CD4-positive, CD25-positive, alpha-beta regulatory T cell (primary cell): ENCODE measurements at regions not wholly inside any gene's neighbourhood (a gene's known extent, or its start where the extent isn't known, plus 50 kb on each side); places are given as distances from the start of the nearest gene placed in this dataset.

Experiments used
- ATAC-seq, 2 donors: fragments of 150-1000 bp; cut with Tn5 transposase; one replicate each; pipeline ENCODE4 v1.10.0; 2021; ENCODE audit warnings: low read depth in 2 of 2, moderate number of reproducible peaks in 2 of 2, moderate library complexity in 1 of 2
- DNase-seq, 3 donors: peaks; one replicate each; pipeline versions ENCODE4 v3.0.0 to v3.0.0-alpha.2; 2012 to 2022; ENCODE audit warnings: mixed read lengths in 1 of 3
- H3K27ac ChIP-seq: one replicate; pipeline ENCODE4 v1.7.0; 2013; ENCODE audit warnings: mild to moderate bottlenecking, low read length; ENCODE audit not compliant: insufficient read depth, poor library complexity, severe bottlenecking
- H3K27me3 ChIP-seq: one replicate; pipeline ENCODE4 v1.7.0; 2013; ENCODE audit warnings: low read length; ENCODE audit not compliant: control insufficient read depth, insufficient read depth
- H3K36me3 ChIP-seq: one replicate; pipeline ENCODE4 v1.7.0; 2013; ENCODE audit warnings: mild to moderate bottlenecking, low read length, moderate library complexity; ENCODE audit not compliant: control insufficient read depth, insufficient read depth
- H3K4me1 ChIP-seq: 2 replicates; pipeline ENCODE4 v1.7.0; 2013; ENCODE audit warnings: mild to moderate bottlenecking, low read length; ENCODE audit not compliant: insufficient read depth, control insufficient read depth, poor library complexity, severe bottlenecking
- H3K4me3 ChIP-seq: one replicate; pipeline ENCODE4 v1.7.0; 2013; ENCODE audit warnings: low read depth, mild to moderate bottlenecking, low read length, moderate library complexity
- H3K9me3 ChIP-seq, 2 experiments: 1 replicate in 1 of 2; 2 replicates in 1 of 2; pipeline ENCODE4 v1.7.0; 2013; ENCODE audit warnings: low read length in 2 of 2, mild to moderate bottlenecking in 1 of 2, moderate library complexity in 1 of 2; ENCODE audit not compliant: control insufficient read depth in 2 of 2
- H3K27ac Mint-ChIP-seq, 3 donors: one replicate each; pipeline ENCODE4 v1.8.0; 2020 to 2022; ENCODE audit warnings: mild to moderate bottlenecking in 3 of 3, mixed read lengths in 3 of 3, moderate library complexity in 2 of 3
- H3K27me3 Mint-ChIP-seq: one replicate; pipeline ENCODE4 v1.8.0; 2022; ENCODE audit warnings: mild to moderate bottlenecking, mixed read lengths
- H3K36me3 Mint-ChIP-seq: one replicate; pipeline ENCODE4 v1.8.0; 2020; ENCODE audit warnings: mixed read lengths
- H3K4me1 Mint-ChIP-seq, 4 donors: one replicate each; pipeline ENCODE4 v1.8.0; 2020 to 2022; ENCODE audit warnings: mixed read lengths in 4 of 4, mild to moderate bottlenecking in 1 of 4
- H3K4me3 Mint-ChIP-seq, 4 donors: one replicate each; pipeline ENCODE4 v1.8.0; 2020 to 2022; ENCODE audit warnings: mild to moderate bottlenecking in 4 of 4, mixed read lengths in 4 of 4, moderate library complexity in 3 of 4
- H3K9me3 Mint-ChIP-seq, 7 donors: one replicate each; pipeline ENCODE4 v1.8.0; 2020 to 2022; ENCODE audit warnings: mixed read lengths in 7 of 7, mild to moderate bottlenecking in 3 of 7, moderate library complexity in 2 of 7

DNA sequence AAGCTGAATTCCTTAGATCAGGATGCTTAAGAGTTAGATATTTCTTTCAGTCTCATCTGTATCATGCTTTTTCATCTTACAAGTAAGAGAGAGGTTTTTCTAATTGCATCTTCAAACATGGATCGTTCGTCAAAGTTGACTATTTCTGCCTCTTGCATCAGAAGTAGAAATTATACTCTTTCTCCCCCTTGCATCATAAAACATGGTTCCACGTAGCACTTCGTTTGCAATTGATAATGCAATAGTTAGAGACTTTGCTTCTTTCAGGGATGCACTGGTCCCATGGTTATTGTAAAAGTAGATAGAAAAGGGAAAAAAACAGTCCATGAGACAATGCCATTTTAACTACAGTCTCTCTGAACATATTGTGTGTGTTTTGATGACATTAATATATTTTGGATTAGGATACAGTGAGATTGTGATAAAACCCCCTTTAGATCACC lies 75.1 kb upstream of the PARD3B start:
- Mint-ChIP-seq H3K27me3 (peaks cover 9% of the 10 kb centered on the region), H3K27ac (no peak overlapping the region), H3K4me1 (no peaks in the 10 kb centered on the region), H3K36me3 (no peaks in the 10 kb centered on the region), H3K4me3 (no peak overlapping the region), H3K9me3 (peaks cover 0 to 2% (median 0%) of the 10 kb centered on the region in 7 donors)
- no peaks in the 10 kb centered on the region for H3K27me3 ChIP-seq
- DNase-seq = no peak
- no peaks in the 10 kb centered on the region for H3K36me3 ChIP-seq
- H3K9me3 ChIP-seq = no peaks in the 10 kb centered on the region
- no peak overlapping the region for H3K27ac ChIP-seq
- ATAC-seq = no peak
- H3K4me3 ChIP-seq = no peak overlapping the region
- no peaks in the 10 kb centered on the region for H3K4me1 ChIP-seq

DNA sequence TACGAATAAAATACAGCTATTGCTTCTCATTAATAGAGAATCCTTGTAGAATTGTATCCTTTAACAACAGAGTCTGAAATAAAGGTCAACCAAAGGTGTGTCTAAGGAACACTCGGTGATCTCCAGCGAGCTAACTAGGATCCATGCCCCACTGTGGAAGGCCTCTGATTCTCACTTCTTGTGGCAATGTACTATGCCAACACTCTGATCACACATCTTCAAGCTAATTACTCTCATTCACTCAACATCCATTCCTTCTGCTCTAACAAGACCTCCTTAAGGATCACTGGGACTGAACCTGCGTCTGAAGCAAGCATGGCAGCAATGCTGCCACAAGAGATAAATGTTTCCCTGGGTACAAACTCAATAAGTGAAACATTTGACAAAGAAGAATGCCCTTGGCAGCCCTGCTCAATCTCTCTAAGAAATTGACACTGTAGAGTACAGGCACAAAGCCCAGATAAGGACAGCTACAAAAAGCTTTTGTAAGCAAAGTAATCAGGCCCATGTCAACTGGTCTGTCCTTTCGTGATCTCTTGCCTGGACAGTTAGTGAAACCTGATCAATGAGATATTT lies 74.6 kb upstream of the PARD3B start:
- Histone ChIP-seq H3K27ac (no peak overlapping the region), H3K4me1 (no peaks in the 10 kb centered on the region), H3K36me3 (no peaks in the 10 kb centered on the region), H3K9me3 (no peaks in the 10 kb centered on the region), H3K27me3 (no peaks in the 10 kb centered on the region), H3K4me3 (no peak overlapping the region)
- no peak for DNase-seq
- ATAC-seq = no peak
- no peaks in the 10 kb centered on the region for H3K4me1 Mint-ChIP-seq
- H3K27me3 Mint-ChIP-seq = peaks cover 9% of the 10 kb centered on the region
- peaks cover 0 to 2% (median 0%) of the 10 kb centered on the region in 7 donors for H3K9me3 Mint-ChIP-seq
- H3K4me3 Mint-ChIP-seq = no peak overlapping the region
- H3K36me3 Mint-ChIP-seq = no peaks in the 10 kb centered on the region
- H3K27ac Mint-ChIP-seq = no peak overlapping the region

DNA sequence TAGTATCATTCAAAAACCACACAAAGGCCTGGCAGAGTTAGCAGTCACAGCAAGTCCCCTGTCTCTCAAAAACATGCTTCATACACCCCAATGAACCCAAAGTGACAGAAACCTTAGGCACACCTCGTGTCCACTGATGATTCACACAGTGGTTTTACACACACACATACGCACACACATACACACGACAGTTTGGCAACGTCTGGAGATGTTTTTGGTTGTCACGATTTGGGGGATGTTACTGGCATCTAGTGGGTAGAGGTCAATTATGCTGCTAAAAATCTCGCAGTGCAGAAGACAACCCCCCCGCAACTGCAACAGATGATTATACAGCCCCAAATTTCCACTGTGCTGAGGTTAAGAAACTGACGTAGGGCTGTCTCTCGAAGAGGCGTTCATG lies 72.9 kb upstream of the PARD3B start:
- DNase-seq = no peak
- ATAC-seq = no peak

DNA sequence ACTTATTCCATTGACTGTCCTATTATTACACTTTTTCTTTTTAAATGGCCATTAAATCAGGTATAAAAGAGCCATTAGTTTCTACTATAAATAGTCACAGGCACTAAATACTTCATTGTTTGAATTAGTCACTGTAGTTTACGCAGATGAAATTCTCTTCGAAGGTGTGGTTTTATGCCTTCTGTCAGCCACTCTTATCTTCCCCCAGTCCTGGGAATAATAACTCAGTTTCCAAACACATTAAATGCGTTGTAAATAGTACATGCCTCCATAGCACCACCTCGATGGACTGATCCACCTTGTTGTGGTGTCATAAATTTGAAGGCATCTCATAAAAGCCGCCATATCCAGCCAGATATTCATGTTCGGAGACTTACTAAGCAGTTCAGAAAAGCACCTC lies 72.1 kb upstream of the PARD3B start:
- Histone ChIP-seq H3K27ac (no peak overlapping the region), H3K36me3 (no peaks in the 10 kb centered on the region), H3K4me1 (no peaks in the 10 kb centered on the region), H3K9me3 (no peaks in the 10 kb centered on the region), H3K4me3 (no peak overlapping the region), H3K27me3 (no peaks in the 10 kb centered on the region)
- Mint-ChIP-seq H3K4me3 (no peak overlapping the region), H3K36me3 (no peaks in the 10 kb centered on the region), H3K4me1 (no peaks in the 10 kb centered on the region), H3K27me3 (no peaks in the 10 kb centered on the region), H3K9me3 (peaks cover 0 to 1% (median 0%) of the 10 kb centered on the region in 7 donors), H3K27ac (no peak overlapping the region)
- no peak for DNase-seq
- ATAC-seq = no peak

More for the DNA sequence above, 72.9 kb upstream of the PARD3B start:
- Histone ChIP-seq H3K4me3 (no peak overlapping the region), H3K36me3 (no peaks in the 10 kb centered on the region), H3K27ac (no peak overlapping the region), H3K4me1 (no peaks in the 10 kb centered on the region), H3K27me3 (no peaks in the 10 kb centered on the region), H3K9me3 (no peaks in the 10 kb centered on the region)
- H3K27ac Mint-ChIP-seq = no peak overlapping the region
- H3K36me3 Mint-ChIP-seq = no peaks in the 10 kb centered on the region
- H3K4me3 Mint-ChIP-seq = no peak overlapping the region
- peaks cover 7% of the 10 kb centered on the region for H3K27me3 Mint-ChIP-seq
- H3K4me1 Mint-ChIP-seq = no peaks in the 10 kb centered on the region
- H3K9me3 Mint-ChIP-seq = peaks cover 0 to 1% (median 0%) of the 10 kb centered on the region in 7 donors

DNA sequence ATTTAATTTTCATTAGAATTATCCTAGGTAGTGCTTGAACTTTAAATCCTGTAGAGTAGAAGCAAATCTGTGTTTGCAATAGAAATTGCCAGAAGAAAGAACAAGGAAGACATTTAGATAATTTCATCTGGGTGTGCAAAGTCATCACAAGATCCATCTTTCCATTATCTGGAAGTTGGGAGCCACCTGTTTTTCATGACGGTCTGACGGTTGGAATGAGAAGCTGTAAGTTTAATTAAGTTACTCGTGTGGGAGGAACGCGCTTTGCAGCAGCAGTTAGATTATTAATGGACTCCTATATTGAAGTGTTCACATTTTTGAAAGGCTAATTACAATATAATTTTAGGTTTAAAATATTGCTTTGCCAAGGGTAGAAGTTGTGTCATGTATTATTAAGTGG lies 69.9 kb upstream of the PARD3B start:
- Mint-ChIP-seq H3K36me3 (no peaks in the 10 kb centered on the region), H3K27me3 (no peaks in the 10 kb centered on the region), H3K4me1 (no peaks in the 10 kb centered on the region), H3K27ac (no peak overlapping the region), H3K4me3 (no peak overlapping the region), H3K9me3 (peaks cover 0 to 1% (median 0%) of the 10 kb centered on the region in 7 donors)
- Histone ChIP-seq H3K9me3 (no peaks in the 10 kb centered on the region), H3K27ac (no peak overlapping the region), H3K36me3 (no peaks in the 10 kb centered on the region), H3K4me1 (no peaks in the 10 kb centered on the region), H3K4me3 (no peak overlapping the region), H3K27me3 (no peaks in the 10 kb centered on the region)
- no peak for ATAC-seq
- DNase-seq = no peak

DNA sequence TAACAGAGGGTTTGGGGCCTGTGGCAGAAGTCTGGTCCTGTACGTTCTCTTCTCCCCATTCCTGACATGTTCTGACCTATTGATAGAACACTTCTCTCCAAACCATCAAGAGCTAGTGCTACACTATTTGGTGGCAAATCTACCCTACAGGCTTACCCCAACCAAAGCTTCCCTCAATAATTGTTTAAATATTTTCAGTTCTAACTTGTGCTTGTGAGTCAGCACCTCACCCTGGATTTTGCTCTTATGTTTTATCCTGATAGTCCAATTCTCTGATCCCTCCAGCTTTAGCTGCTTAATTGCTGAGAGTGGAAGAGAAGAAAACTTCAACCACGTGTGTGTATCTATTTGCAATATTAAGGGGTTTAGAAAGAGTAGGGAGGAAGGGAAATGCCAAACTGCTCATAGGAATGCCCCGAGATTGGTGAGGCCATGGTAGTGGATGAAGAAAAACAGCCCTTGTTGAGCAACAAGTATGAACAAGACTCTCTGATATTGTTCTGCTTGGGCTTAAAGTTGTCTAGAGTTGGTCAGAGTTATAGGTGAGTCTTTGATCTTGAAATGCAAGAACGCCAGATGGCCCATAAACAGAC lies 67.8 kb upstream of the PARD3B start:
- Mint-ChIP-seq H3K9me3 (no peaks in the 10 kb centered on the region), H3K27ac (no peak overlapping the region), H3K4me3 (no peak overlapping the region), H3K4me1 (no peaks in the 10 kb centered on the region), H3K36me3 (no peaks in the 10 kb centered on the region), H3K27me3 (no peaks in the 10 kb centered on the region)
- DNase-seq (no peak), ATAC-seq (no peak)
- no peaks in the 10 kb centered on the region for H3K27me3 ChIP-seq
- no peak overlapping the region for H3K4me3 ChIP-seq
- no peaks in the 10 kb centered on the region for H3K4me1 ChIP-seq
- no peak overlapping the region for H3K27ac ChIP-seq
- no peaks in the 10 kb centered on the region for H3K36me3 ChIP-seq
- H3K9me3 ChIP-seq = no peaks in the 10 kb centered on the region

DNA sequence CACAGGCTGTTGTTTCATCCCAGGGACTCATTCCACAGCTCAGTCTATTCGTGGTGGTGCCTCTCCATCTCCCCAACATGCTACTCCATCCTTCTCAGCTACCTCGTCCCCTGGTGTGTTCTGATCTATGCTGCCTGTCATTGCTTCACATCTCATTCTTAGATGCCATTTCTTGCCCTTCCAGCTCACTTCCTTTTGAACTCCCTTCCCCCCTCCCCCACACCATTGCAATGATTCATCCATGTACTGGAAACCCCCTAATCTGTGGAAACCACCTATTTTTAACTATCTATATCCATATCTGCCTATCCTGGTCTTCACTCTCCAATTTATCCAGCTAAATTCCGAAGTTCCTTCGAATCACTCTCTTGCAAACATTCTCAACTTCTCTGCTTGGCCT lies 65.7 kb upstream of the PARD3B start:
- no peak for ATAC-seq
- H3K9me3 Mint-ChIP-seq = no peaks in the 10 kb centered on the region

DNA sequence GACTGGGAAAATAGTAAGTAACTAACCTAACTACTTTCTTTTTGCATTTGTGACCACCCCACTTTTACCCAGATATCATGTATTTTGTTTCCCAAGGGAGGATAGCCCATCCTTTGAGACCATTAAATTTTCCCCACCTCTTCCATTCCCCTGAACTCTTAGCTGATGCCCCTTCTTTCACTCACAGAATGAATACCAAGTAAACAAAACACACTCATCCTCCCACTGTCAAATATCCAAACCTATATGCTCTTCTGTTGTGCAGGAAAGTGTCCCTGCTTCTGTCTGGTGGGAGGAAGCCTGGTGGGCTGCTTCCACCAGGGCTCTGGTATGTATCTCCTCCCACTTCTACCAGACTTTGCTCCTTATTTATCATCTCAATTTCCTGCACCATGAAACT lies 64.6 kb upstream of the PARD3B start:
- no peaks in the 10 kb centered on the region for H3K27me3 ChIP-seq
- Mint-ChIP-seq H3K27me3 (no peaks in the 10 kb centered on the region), H3K9me3 (no peaks in the 10 kb centered on the region), H3K36me3 (no peaks in the 10 kb centered on the region), H3K4me3 (no peak overlapping the region), H3K4me1 (no peaks in the 10 kb centered on the region), H3K27ac (no peak overlapping the region)
- H3K9me3 ChIP-seq = no peaks in the 10 kb centered on the region
- ATAC-seq (no peak), DNase-seq (no peak)
- no peak overlapping the region for H3K4me3 ChIP-seq
- H3K27ac ChIP-seq = no peak overlapping the region
- H3K36me3 ChIP-seq = no peaks in the 10 kb centered on the region
- H3K4me1 ChIP-seq = no peaks in the 10 kb centered on the region

More for the DNA sequence above, 65.7 kb upstream of the PARD3B start:
- Histone ChIP-seq H3K9me3 (no peaks in the 10 kb centered on the region), H3K36me3 (no peaks in the 10 kb centered on the region), H3K4me1 (no peaks in the 10 kb centered on the region), H3K27me3 (no peaks in the 10 kb centered on the region), H3K27ac (no peak overlapping the region), H3K4me3 (no peak overlapping the region)
- Mint-ChIP-seq H3K27ac (no peak overlapping the region), H3K36me3 (no peaks in the 10 kb centered on the region), H3K27me3 (no peaks in the 10 kb centered on the region), H3K4me3 (no peak overlapping the region), H3K4me1 (no peaks in the 10 kb centered on the region)
- no peak for DNase-seq
